ENCODE measurements at regions not wholly inside any gene's neighbourhood (a gene's known extent, or its start where the extent isn't known, plus 50 kb on each side); places are given as distances from the start of the nearest gene placed in this dataset.

- Histone ChIP-seq H3K27ac (ENCODE audit: insufficient read depth, low read length) (no peak overlapping the region), H3K9me3 (ENCODE audit: control insufficient read depth, insufficient read depth, low read depth, low read length) (no peaks in the 10 kb centered on the region), H3K79me2 (ENCODE audit: control insufficient read depth, insufficient read depth, low read length) (no peaks in the 10 kb centered on the region), H3K4me3 (replicated peaks in 1 of 4; ENCODE audit: control extremely low read depth in 1 of 4, insufficient read depth in 1 of 4, low read depth in 3 of 4, low read length in 4 of 4) (no peak overlapping the region), H3K27me3 (ENCODE audit: control insufficient read depth, insufficient read depth, low read length) (no peaks in the 10 kb centered on the region), H3K36me3 (ENCODE audit: control insufficient read depth, insufficient read depth, low read length) (no peaks in the 10 kb centered on the region), H2AFZ (ENCODE audit: low read length) (no peak overlapping the region), H4K20me1 (ENCODE audit: control insufficient read depth, extremely low read depth, insufficient read depth, low read length) (no peaks in the 10 kb centered on the region), H3K4me2 (ENCODE audit: extremely low read depth, insufficient read depth, low read length) (no peak overlapping the region), H3K9ac (ENCODE audit: insufficient read depth, low read length) (no peak overlapping the region), H3K4me1 (ENCODE audit: control insufficient read depth, extremely low read depth, insufficient read depth, low read length) (peaks cover 7% of the 10 kb centered on the region)
- TF ChIP-seq EZH2 (IDR thresholded peaks at IDR 0.05; ENCODE audit: low read length, missing control alignments), result no peak
- TF ChIP-seq, protein P1, sequence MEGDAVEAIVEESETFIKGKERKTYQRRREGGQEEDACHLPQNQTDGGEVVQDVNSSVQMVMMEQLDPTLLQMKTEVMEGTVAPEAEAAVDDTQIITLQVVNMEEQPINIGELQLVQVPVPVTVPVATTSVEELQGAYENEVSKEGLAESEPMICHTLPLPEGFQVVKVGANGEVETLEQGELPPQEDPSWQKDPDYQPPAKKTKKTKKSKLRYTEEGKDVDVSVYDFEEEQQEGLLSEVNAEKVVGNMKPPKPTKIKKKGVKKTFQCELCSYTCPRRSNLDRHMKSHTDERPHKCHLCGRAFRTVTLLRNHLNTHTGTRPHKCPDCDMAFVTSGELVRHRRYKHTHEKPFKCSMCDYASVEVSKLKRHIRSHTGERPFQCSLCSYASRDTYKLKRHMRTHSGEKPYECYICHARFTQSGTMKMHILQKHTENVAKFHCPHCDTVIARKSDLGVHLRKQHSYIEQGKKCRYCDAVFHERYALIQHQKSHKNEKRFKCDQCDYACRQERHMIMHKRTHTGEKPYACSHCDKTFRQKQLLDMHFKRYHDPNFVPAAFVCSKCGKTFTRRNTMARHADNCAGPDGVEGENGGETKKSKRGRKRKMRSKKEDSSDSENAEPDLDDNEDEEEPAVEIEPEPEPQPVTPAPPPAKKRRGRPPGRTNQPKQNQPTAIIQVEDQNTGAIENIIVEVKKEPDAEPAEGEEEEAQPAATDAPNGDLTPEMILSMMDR (conservative IDR thresholded peaks at IDR 0.05 in 1 of 2, IDR thresholded peaks at IDR 0.05 in 1 of 2; ENCODE audit: low read depth in 1 of 2, low read length in 2 of 2), result no peak
- no peak for DNase-seq (ENCODE audit: low read depth in 2 of 2)
Measured at GRCh38 chr1:55522353-55522903, 307.3 kb upstream of the USP24 start.

GRCh38 chr1:55520861-55521260, 305.7 kb upstream of the USP24 start:
- no peak for TF ChIP-seq EZH2 (IDR thresholded peaks at IDR 0.05; ENCODE audit: low read length, missing control alignments)
- TF ChIP-seq, protein P1 (conservative IDR thresholded peaks at IDR 0.05 in 1 of 2, IDR thresholded peaks at IDR 0.05 in 1 of 2; ENCODE audit: low read depth in 1 of 2, low read length in 2 of 2), result no peak
- H3K27ac ChIP-seq (ENCODE audit: insufficient read depth, low read length), result no peak overlapping the region

DNA sequence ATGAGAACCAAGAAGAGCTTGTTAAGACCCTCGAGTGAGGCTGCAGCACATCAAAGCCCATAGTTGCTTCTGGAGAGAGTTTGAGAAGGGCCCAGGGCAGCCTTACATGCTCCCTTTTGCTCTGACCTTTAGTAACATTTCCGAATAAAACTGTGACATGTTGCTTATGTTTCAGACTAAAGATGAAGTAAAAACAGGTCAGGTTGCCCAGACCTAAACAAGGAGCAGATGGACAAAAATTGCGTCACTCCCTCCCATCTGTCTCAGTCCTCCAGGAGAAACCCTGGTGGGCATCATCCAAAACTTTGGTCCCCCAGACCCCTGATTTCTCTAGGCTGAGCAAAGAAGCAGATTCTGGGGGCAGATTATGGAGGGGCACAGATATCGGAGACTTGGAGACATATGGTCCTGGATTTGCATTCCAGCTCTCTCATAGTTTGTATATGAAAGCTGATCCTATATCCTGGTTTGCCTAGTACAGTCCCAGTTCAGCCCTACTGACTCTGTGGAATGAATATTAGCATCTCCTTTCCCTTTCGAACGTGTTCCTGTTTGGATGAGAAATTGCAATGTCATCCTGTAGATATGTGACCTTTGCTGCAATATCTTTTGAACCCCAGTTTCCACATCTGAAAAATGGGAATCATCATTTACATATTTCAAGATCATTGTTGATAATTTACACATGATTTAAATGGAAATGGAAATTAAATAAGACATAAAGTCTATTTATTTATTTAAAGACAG, 304.9 kb upstream of the USP24 start:
- Histone ChIP-seq H3K27me3 (ENCODE audit: control insufficient read depth, insufficient read depth, low read length) (no peaks in the 10 kb centered on the region), H3K4me1 (ENCODE audit: control insufficient read depth, extremely low read depth, insufficient read depth, low read length) (peaks cover 7% of the 10 kb centered on the region), H3K79me2 (ENCODE audit: control insufficient read depth, insufficient read depth, low read length) (no peaks in the 10 kb centered on the region), H4K20me1 (ENCODE audit: control insufficient read depth, extremely low read depth, insufficient read depth, low read length) (no peaks in the 10 kb centered on the region), H3K36me3 (ENCODE audit: control insufficient read depth, insufficient read depth, low read length) (no peaks in the 10 kb centered on the region), H3K4me2 (ENCODE audit: extremely low read depth, insufficient read depth, low read length) (peak overlapping the region; percentile 45), H3K9ac (ENCODE audit: insufficient read depth, low read length) (no peak overlapping the region), H3K27ac (ENCODE audit: insufficient read depth, low read length) (peak overlapping the region; percentile 14), H3K9me3 (ENCODE audit: control insufficient read depth, insufficient read depth, low read depth, low read length) (no peaks in the 10 kb centered on the region), H3K4me3 (replicated peaks in 1 of 4; ENCODE audit: control extremely low read depth in 1 of 4, insufficient read depth in 1 of 4, low read depth in 3 of 4, low read length in 4 of 4) (no peak overlapping the region), H2AFZ (ENCODE audit: low read length) (no peak overlapping the region)
- TF ChIP-seq EZH2 (IDR thresholded peaks at IDR 0.05; ENCODE audit: low read length, missing control alignments), result no peak
- peak in 1 of 2 donors; percentile 70 for DNase-seq (ENCODE audit: low read depth in 2 of 2)

More at GRCh38 chr1:55520861-55521260, 305.7 kb upstream of the USP24 start:
- H3K9me3 ChIP-seq (ENCODE audit: control insufficient read depth, insufficient read depth, low read depth, low read length), result no peaks in the 10 kb centered on the region
- no peak overlapping the region for H3K9ac ChIP-seq (ENCODE audit: insufficient read depth, low read length)
- no peak overlapping the region for H2AFZ ChIP-seq (ENCODE audit: low read length)
- no peaks in the 10 kb centered on the region for H3K27me3 ChIP-seq (ENCODE audit: control insufficient read depth, insufficient read depth, low read length)
- no peaks in the 10 kb centered on the region for H3K36me3 ChIP-seq (ENCODE audit: control insufficient read depth, insufficient read depth, low read length)
- H3K4me3 ChIP-seq (replicated peaks in 1 of 4; ENCODE audit: control extremely low read depth in 1 of 4, insufficient read depth in 1 of 4, low read depth in 3 of 4, low read length in 4 of 4), result no peak overlapping the region
- no peak for DNase-seq (ENCODE audit: low read depth in 2 of 2)
- no peaks in the 10 kb centered on the region for H3K79me2 ChIP-seq (ENCODE audit: control insufficient read depth, insufficient read depth, low read length)
- H3K4me1 ChIP-seq (ENCODE audit: control insufficient read depth, extremely low read depth, insufficient read depth, low read length), result peaks cover 7% of the 10 kb centered on the region
- no peaks in the 10 kb centered on the region for H4K20me1 ChIP-seq (ENCODE audit: control insufficient read depth, extremely low read depth, insufficient read depth, low read length)
- no peak overlapping the region for H3K4me2 ChIP-seq (ENCODE audit: extremely low read depth, insufficient read depth, low read length)
